CD14-positive monocyte (primary cell): ENCODE measurements at regions not wholly inside any gene's neighbourhood (a gene's known extent, or its start where the extent isn't known, plus 50 kb on each side); places are given as distances from the start of the nearest gene placed in this dataset.

Experiments
- DNase-seq, 3 donors: peaks; one replicate each; pipeline ENCODE4 v3.0.0-alpha.2; 2011 to 2022
- H2AFZ ChIP-seq: 2 replicates; pipeline ENCODE4 v1.6.0; 2012; ENCODE audit warnings: mild to moderate bottlenecking, low read depth, low read length, inconsistent platforms; ENCODE audit not compliant: insufficient read depth, poor library complexity, severe bottlenecking
- H3K27ac ChIP-seq, 2 donors: 1 replicate in 1 of 2; 2 replicates in 1 of 2; pipeline ENCODE4 v1.5.1; 2012 to 2013; ENCODE audit warnings: low read length in 2 of 2, control low read depth in 1 of 2, inconsistent platforms in 1 of 2, low read depth in 1 of 2, mild to moderate bottlenecking in 1 of 2
- H3K27me3 ChIP-seq, 2 donors: one replicate each; pipeline versions ENCODE4 v1.6.0 to v1.6.1; 2011 to 2013; ENCODE audit warnings: low read length in 2 of 2; ENCODE audit not compliant: control insufficient read depth in 2 of 2, insufficient read depth in 2 of 2
- H3K36me3 ChIP-seq, 2 donors: replicated peaks in 1 of 2; 1 replicate in 1 of 2; 2 replicates in 1 of 2; pipeline versions ENCODE4 v1.5.1 to v1.6.1; 2012 to 2013; ENCODE audit warnings: low read length in 2 of 2, control low read depth in 1 of 2, inconsistent platforms in 1 of 2, mild to moderate bottlenecking in 1 of 2; ENCODE audit not compliant: insufficient read depth in 2 of 2, control insufficient read depth in 1 of 2
- H3K4me1 ChIP-seq, 2 donors: 1 replicate in 1 of 2; 2 replicates in 1 of 2; pipeline versions ENCODE4 v1.5.1 to v1.6.1; 2012 to 2013; ENCODE audit warnings: low read length in 2 of 2, control low read depth in 1 of 2, inconsistent platforms in 1 of 2, mild to moderate bottlenecking in 1 of 2, moderate library complexity in 1 of 2; ENCODE audit not compliant: insufficient read depth in 2 of 2, control insufficient read depth in 1 of 2
- H3K4me2 ChIP-seq: replicated peaks from 2 replicates; pipeline ENCODE3; 2012; ENCODE audit warnings: low read length, moderate library complexity, mild to moderate bottlenecking; ENCODE audit not compliant: poor library complexity, severe bottlenecking; ENCODE audit errors: extremely low read depth
- H3K4me3 ChIP-seq, 3 experiments: fragments of 200-600 bp in 1 of 3; sonication (generic) in 1 of 3; replicated peaks in 1 of 3; 1 replicate in 2 of 3; 2 replicates in 1 of 3; pipeline ENCODE4 v1.5.1; 2011 to 2013; ENCODE audit warnings: low read length in 3 of 3, mild to moderate bottlenecking in 3 of 3, control low read depth in 2 of 3, low read depth in 2 of 3, inconsistent platforms in 1 of 3, moderate library complexity in 1 of 3
- H3K79me2 ChIP-seq: 2 replicates; pipeline ENCODE4 v1.6.0; 2012; ENCODE audit warnings: mild to moderate bottlenecking, control low read depth, inconsistent platforms, low read length, moderate library complexity; ENCODE audit not compliant: insufficient read depth
- H3K9ac ChIP-seq: 2 replicates; pipeline ENCODE4 v1.6.0; 2017; ENCODE audit warnings: low read length, mild to moderate bottlenecking; ENCODE audit not compliant: insufficient read depth, poor library complexity, severe bottlenecking
- H3K9me3 ChIP-seq, 2 donors: replicated peaks in 1 of 2; 1 replicate in 1 of 2; 2 replicates in 1 of 2; pipeline versions ENCODE4 v1.5.1 to v1.6.1; 2012 to 2013; ENCODE audit warnings: low read length in 2 of 2, control low read depth in 1 of 2; ENCODE audit not compliant: control insufficient read depth in 1 of 2, insufficient read depth in 1 of 2
- H4K20me1 ChIP-seq: 2 replicates; pipeline ENCODE4 v1.6.0; 2012; ENCODE audit warnings: mild to moderate bottlenecking, low read length, control low read depth, moderate library complexity; ENCODE audit not compliant: insufficient read depth
- H3K27ac Mint-ChIP-seq, 7 donors: one replicate each; pipeline ENCODE4 v1.8.0; 2020; ENCODE audit warnings: mild to moderate bottlenecking in 7 of 7, mixed read lengths in 7 of 7, moderate library complexity in 6 of 7, inconsistent platforms in 2 of 7
- H3K27me3 Mint-ChIP-seq, 3 donors: one replicate each; pipeline ENCODE4 v1.8.0; 2021 to 2022; ENCODE audit warnings: low read depth in 3 of 3, mild to moderate bottlenecking in 3 of 3, mixed read lengths in 3 of 3, moderate library complexity in 3 of 3, inconsistent platforms in 1 of 3
- H3K36me3 Mint-ChIP-seq, 2 donors: one replicate each; pipeline ENCODE4 v1.8.0; 2020; ENCODE audit warnings: mixed read lengths in 2 of 2, inconsistent platforms in 1 of 2, mild to moderate bottlenecking in 1 of 2
- H3K4me1 Mint-ChIP-seq: one replicate; pipeline ENCODE4 v1.8.0; 2020; ENCODE audit warnings: mild to moderate bottlenecking, mixed read lengths
- H3K4me3 Mint-ChIP-seq, 2 donors: one replicate each; pipeline ENCODE4 v1.8.0; 2020; ENCODE audit warnings: mild to moderate bottlenecking in 2 of 2, mixed read lengths in 2 of 2, moderate library complexity in 1 of 2
- H3K9me3 Mint-ChIP-seq, 7 donors: one replicate each; pipeline ENCODE4 v1.8.0; 2020 to 2022; ENCODE audit warnings: mixed read lengths in 7 of 7, mild to moderate bottlenecking in 6 of 7, moderate library complexity in 6 of 7, inconsistent platforms in 2 of 7
- CTCF ChIP-seq: fragments of 200-600 bp; IDR thresholded peaks from one replicate; pipeline ENCODE4 v1.8.0; 2022; ENCODE audit warnings: antibody characterized with exemption, mild to moderate bottlenecking
- WGBS: methylation state at CpG from one replicate; pipeline ENCODE4 v1.1.5; 2013; ENCODE audit warnings: missing lambda C conversion rate; ENCODE audit not compliant: insufficient coverage; 5-methylcytosine and 5-hydroxymethylcytosine counted together
- intact Hi-C, 2 donors: fragments of 100-400 bp; cut with micrococcal nuclease; formaldehyde crosslinking; loops; one replicate each; pipeline versions ENCODE4 v1.15.0 to v1.15.1; 2023

- Mint-ChIP-seq H3K27ac (peak overlapping the region in 2 of 7 donors; percentile 4 to 12), H3K4me1 (peaks cover 35% of the 10 kb centered on the region), H3K36me3 (peaks cover 6 to 9% of the 10 kb centered on the region in 2 donors), H3K9me3 (peaks cover 0 to 2% (median 0%) of the 10 kb centered on the region in 7 donors), H3K27me3 (peaks cover 0 to 7% (median 4%) of the 10 kb centered on the region in 3 donors), H3K4me3 (peak overlapping the region in 1 of 2 donors; percentile 46)
- Histone ChIP-seq H3K79me2 (no peaks in the 10 kb centered on the region), H3K36me3 (no peaks in the 10 kb centered on the region), H3K9ac (no peak overlapping the region), H3K27ac (no peak overlapping the region), H3K4me3 (no peak overlapping the region), H3K27me3 (no peaks in the 10 kb centered on the region), H3K9me3 (no peaks in the 10 kb centered on the region), H3K4me2 (no peak overlapping the region), H3K4me1 (peaks cover 48 to 55% of the 10 kb centered on the region in 2 donors), H4K20me1 (no peaks in the 10 kb centered on the region), H2AFZ (no peak overlapping the region)
- intact Hi-C loops: no loop called here
- TF ChIP-seq CTCF: no peak
- 45% methylated on average over 5 of the region's 5 CpGs for WGBS
- DNase-seq: peak in 1 of 3 donors; percentile 48
These were observed 98.9 kb upstream of the MAFB start for GRCh38 chr20:40787941-40788340.

- no peak overlapping the region for H3K27ac Mint-ChIP-seq
- no peaks in the 10 kb centered on the region for H3K36me3 Mint-ChIP-seq
- no peak overlapping the region for H3K9ac ChIP-seq
- no peaks in the 10 kb centered on the region for H3K27me3 ChIP-seq
- peak; percentile 41 for TF ChIP-seq CTCF
- intact Hi-C loops: no loop called here
- H3K36me3 ChIP-seq: no peaks in the 10 kb centered on the region
- no peak overlapping the region for H3K4me3 Mint-ChIP-seq
- no peak overlapping the region for H3K27ac ChIP-seq
- peaks cover 0 to 4% (median 3%) of the 10 kb centered on the region in 3 donors for H3K27me3 Mint-ChIP-seq
- peaks cover 13 to 18% of the 10 kb centered on the region in 2 donors for H3K4me1 ChIP-seq
- H2AFZ ChIP-seq: no peak overlapping the region
- 65% methylated on average over 4 of the region's 4 CpGs for whole genome bisulfite sequencing
- H4K20me1 ChIP-seq: no peaks in the 10 kb centered on the region
- no peaks in the 10 kb centered on the region for H3K9me3 ChIP-seq
- H3K4me2 ChIP-seq: no peak overlapping the region
- peaks cover 0 to 2% (median 0%) of the 10 kb centered on the region in 7 donors for H3K9me3 Mint-ChIP-seq
- no peaks in the 10 kb centered on the region for H3K79me2 ChIP-seq
- H3K4me3 ChIP-seq: no peak overlapping the region
- H3K4me1 Mint-ChIP-seq: peaks cover 20% of the 10 kb centered on the region
- DNase-seq: no peak
These were observed 108.4 kb upstream of the MAFB start for GRCh38 chr20:40797425-40797824.
